SK-N-SH treated with all-trans-retinoic acid at 6 μM for 48 hours (cell line): ENCODE measurements at regions not wholly inside any gene's neighbourhood (a gene's known extent, or its start where the extent isn't known, plus 50 kb on each side); places are given as distances from the start of the nearest gene placed in this dataset.

Source experiments
- ATAC-seq: fragments of 200-7000 bp; cut with Tn5 transposase; 3 replicates; pipeline ENCODE4 v1.9.1; 2020; ENCODE audit warnings: mild to moderate bottlenecking, moderate library complexity
- ARNTL ChIP-seq: fragments of 450-650 bp; formaldehyde crosslinking; IDR thresholded peaks from 2 replicates; pipeline ENCODE4 v1.5.0; 2020; ENCODE audit warnings: low read depth, mild to moderate bottlenecking, moderate library complexity, borderline replicate concordance
- BACH2 ChIP-seq: fragments of 250-450 bp; sonication (Bioruptor Pico); IDR thresholded peaks from 2 replicates; pipeline ENCODE4 v1.9.0; 2021; ENCODE audit warnings: mild to moderate bottlenecking, borderline replicate concordance
- CSDC2 ChIP-seq: fragments of 250-450 bp; sonication (Bioruptor Pico); IDR thresholded peaks from 2 replicates; pipeline ENCODE4 v1.5.0; 2020; ENCODE audit warnings: mild to moderate bottlenecking, moderate library complexity
- ESRRG ChIP-seq: fragments of 250-450 bp; sonication (Bioruptor Pico); IDR thresholded peaks from 2 replicates; pipeline ENCODE4 v1.6.1; 2021; ENCODE audit warnings: mild to moderate bottlenecking
- GLIS3 ChIP-seq: fragments of 250-450 bp; sonication (Bioruptor Pico); IDR thresholded peaks from 2 replicates; pipeline ENCODE4 v1.5.0; 2020; ENCODE audit warnings: mild to moderate bottlenecking, moderate library complexity
- OSR1 ChIP-seq: fragments of 250-450 bp; sonication (Bioruptor Pico); IDR thresholded peaks from 2 replicates; pipeline ENCODE4 v1.8.0; 2022; ENCODE audit warnings: moderate library complexity, mild to moderate bottlenecking, inconsistent platforms
- PPARA ChIP-seq: fragments of 250-450 bp; sonication (Bioruptor Pico); IDR thresholded peaks from 2 replicates; pipeline ENCODE4 v1.5.0; 2020; ENCODE audit warnings: mild to moderate bottlenecking, borderline replicate concordance
- RARB ChIP-seq: fragments of 250-450 bp; sonication (Bioruptor Pico); IDR thresholded peaks from 2 replicates; pipeline ENCODE4 v1.8.0; 2021; ENCODE audit warnings: mild to moderate bottlenecking, moderate library complexity
- SNAI2 ChIP-seq: fragments of 250-450 bp; sonication (Bioruptor Pico); IDR thresholded peaks from 2 replicates; pipeline ENCODE4 v1.5.0; 2020; ENCODE audit warnings: mild to moderate bottlenecking, moderate library complexity
- TCF4 ChIP-seq: fragments of 250-450 bp; sonication (Bioruptor Pico); IDR thresholded peaks from 2 replicates; pipeline ENCODE4 v1.8.0; 2021; ENCODE audit warnings: mild to moderate bottlenecking, moderate library complexity, borderline replicate concordance
- TOX ChIP-seq: fragments of 250-450 bp; sonication (Bioruptor Pico); IDR thresholded peaks from 2 replicates; pipeline ENCODE4 v1.8.0; 2021; ENCODE audit warnings: mild to moderate bottlenecking, moderate library complexity, borderline replicate concordance
- ZC3H10 ChIP-seq: fragments of 250-450 bp; sonication (Bioruptor Pico); IDR thresholded peaks from 2 replicates; pipeline ENCODE4 v1.5.1; 2021; ENCODE audit warnings: mild to moderate bottlenecking, moderate library complexity
- ZFP3 ChIP-seq: fragments of 250-450 bp; sonication (Bioruptor Pico); IDR thresholded peaks from 2 replicates; pipeline ENCODE4 v1.5.0; 2020; ENCODE audit warnings: mild to moderate bottlenecking, moderate library complexity
- ZNF565 ChIP-seq: fragments of 450-650 bp; formaldehyde crosslinking; conservative IDR thresholded peaks from 2 replicates; pipeline ENCODE4 v1.5.0; 2020; ENCODE audit warnings: low read depth, mild to moderate bottlenecking, moderate library complexity
- ZNF70 ChIP-seq: fragments of 450-650 bp; formaldehyde crosslinking; IDR thresholded peaks from 2 replicates; pipeline ENCODE4 v1.5.0; 2020; ENCODE audit warnings: mild to moderate bottlenecking, moderate library complexity
- TF ChIP-seq, protein P1 (sequence below): fragments of 250-450 bp; sonication (Bioruptor Pico); IDR thresholded peaks from 2 replicates; pipeline ENCODE4 v1.8.0; 2020; ENCODE audit warnings: mild to moderate bottlenecking, moderate library complexity, borderline replicate concordance
- TF ChIP-seq, protein P2 (sequence below): fragments of 250-450 bp; sonication (Bioruptor Pico); IDR thresholded peaks from 2 replicates; pipeline ENCODE4 v1.5.0; 2020; ENCODE audit warnings: mild to moderate bottlenecking, moderate library complexity
- TF ChIP-seq, protein P3 (sequence below): fragments of 250-450 bp; sonication (Bioruptor Pico); IDR thresholded peaks from 2 replicates; pipeline ENCODE4 v1.8.0; 2021; ENCODE audit warnings: low read depth, mild to moderate bottlenecking, moderate library complexity, borderline replicate concordance
- TF ChIP-seq, protein P4 (sequence below): fragments of 250-450 bp; sonication (Bioruptor Pico); IDR thresholded peaks from 2 replicates; pipeline ENCODE4 v1.5.1; 2020; ENCODE audit warnings: low read depth, mild to moderate bottlenecking, moderate library complexity
- TF ChIP-seq, protein P5 (sequence below): fragments of 250-450 bp; sonication (Bioruptor Pico); IDR thresholded peaks from 2 replicates; pipeline ENCODE4 v1.5.1; 2021; ENCODE audit warnings: mild to moderate bottlenecking, moderate library complexity

DNA sequence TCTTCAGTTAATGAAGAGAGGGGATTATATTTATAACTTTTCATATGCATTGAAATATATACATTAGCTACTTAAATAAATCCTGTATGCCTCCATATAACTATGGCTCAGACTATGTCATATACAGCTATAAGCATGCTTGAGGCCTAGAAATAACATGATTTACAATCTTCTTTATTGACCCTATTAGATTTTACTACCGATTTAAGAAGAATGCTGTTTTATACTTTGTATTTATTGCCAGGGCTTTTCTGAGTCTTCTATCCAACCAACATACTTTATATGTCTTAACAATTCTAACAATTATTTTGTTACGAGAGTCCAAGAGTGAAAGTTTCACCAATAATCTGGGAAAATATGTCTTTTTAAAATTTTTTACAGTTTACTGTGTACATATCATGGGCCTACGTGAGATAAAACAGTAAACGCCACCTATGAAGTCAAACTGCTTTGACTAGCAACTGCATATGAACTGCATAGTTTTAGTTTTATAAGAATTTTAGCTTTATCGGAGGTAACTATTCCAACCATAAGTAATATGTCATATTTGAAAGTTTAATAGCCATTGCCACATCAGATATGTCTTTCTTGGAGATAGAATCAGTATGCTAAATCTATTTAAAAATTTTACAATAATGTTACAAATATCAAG lies 861.0 kb downstream of the USP25 start (continued):
- TF ChIP-seq, protein P1, sequence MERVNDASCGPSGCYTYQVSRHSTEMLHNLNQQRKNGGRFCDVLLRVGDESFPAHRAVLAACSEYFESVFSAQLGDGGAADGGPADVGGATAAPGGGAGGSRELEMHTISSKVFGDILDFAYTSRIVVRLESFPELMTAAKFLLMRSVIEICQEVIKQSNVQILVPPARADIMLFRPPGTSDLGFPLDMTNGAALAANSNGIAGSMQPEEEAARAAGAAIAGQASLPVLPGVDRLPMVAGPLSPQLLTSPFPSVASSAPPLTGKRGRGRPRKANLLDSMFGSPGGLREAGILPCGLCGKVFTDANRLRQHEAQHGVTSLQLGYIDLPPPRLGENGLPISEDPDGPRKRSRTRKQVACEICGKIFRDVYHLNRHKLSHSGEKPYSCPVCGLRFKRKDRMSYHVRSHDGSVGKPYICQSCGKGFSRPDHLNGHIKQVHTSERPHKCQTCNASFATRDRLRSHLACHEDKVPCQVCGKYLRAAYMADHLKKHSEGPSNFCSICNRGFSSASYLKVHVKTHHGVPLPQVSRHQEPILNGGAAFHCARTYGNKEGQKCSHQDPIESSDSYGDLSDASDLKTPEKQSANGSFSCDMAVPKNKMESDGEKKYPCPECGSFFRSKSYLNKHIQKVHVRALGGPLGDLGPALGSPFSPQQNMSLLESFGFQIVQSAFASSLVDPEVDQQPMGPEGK = no peak
- TF ChIP-seq TCF4 (CRISPR knock-in tag) = no peak
- TF ChIP-seq ARNTL (CRISPR knock-in tag) = no peak
- TF ChIP-seq, protein P2, sequence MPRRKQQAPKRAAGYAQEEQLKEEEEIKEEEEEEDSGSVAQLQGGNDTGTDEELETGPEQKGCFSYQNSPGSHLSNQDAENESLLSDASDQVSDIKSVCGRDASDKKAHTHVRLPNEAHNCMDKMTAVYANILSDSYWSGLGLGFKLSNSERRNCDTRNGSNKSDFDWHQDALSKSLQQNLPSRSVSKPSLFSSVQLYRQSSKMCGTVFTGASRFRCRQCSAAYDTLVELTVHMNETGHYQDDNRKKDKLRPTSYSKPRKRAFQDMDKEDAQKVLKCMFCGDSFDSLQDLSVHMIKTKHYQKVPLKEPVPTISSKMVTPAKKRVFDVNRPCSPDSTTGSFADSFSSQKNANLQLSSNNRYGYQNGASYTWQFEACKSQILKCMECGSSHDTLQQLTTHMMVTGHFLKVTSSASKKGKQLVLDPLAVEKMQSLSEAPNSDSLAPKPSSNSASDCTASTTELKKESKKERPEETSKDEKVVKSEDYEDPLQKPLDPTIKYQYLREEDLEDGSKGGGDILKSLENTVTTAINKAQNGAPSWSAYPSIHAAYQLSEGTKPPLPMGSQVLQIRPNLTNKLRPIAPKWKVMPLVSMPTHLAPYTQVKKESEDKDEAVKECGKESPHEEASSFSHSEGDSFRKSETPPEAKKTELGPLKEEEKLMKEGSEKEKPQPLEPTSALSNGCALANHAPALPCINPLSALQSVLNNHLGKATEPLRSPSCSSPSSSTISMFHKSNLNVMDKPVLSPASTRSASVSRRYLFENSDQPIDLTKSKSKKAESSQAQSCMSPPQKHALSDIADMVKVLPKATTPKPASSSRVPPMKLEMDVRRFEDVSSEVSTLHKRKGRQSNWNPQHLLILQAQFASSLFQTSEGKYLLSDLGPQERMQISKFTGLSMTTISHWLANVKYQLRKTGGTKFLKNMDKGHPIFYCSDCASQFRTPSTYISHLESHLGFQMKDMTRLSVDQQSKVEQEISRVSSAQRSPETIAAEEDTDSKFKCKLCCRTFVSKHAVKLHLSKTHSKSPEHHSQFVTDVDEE (CRISPR knock-in tag) = no peak
- no peak for TF ChIP-seq CSDC2

DNA sequence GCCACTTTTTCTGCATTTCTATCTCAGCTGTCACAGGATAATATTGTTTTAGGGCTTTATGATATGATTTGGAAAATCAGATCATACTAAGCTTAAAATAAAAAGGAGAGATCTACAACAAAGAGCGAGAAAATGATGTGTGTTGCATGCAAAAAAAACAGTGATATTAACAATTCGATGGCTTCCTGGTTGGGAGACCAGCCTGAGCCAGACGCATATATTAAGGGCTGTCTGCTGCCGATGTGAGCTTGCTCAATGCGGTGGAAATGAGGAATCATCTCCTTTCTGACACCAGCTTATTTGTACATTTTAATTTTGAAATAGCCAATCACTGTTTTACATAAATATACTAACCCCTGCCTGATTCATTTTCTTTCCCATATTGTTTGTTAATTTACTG lies 862.6 kb downstream of the USP25 start:
- no peak for ATAC-seq
- TF ChIP-seq RARB (CRISPR knock-in tag) (no peak), OSR1 (CRISPR knock-in tag) (no peak), TCF4 (CRISPR knock-in tag) (no peak), SNAI2 (no peak), TOX (CRISPR knock-in tag) (no peak), GLIS3 (CRISPR knock-in tag) (no peak), ARNTL (CRISPR knock-in tag) (no peak)
- TF ChIP-seq, protein P3, sequence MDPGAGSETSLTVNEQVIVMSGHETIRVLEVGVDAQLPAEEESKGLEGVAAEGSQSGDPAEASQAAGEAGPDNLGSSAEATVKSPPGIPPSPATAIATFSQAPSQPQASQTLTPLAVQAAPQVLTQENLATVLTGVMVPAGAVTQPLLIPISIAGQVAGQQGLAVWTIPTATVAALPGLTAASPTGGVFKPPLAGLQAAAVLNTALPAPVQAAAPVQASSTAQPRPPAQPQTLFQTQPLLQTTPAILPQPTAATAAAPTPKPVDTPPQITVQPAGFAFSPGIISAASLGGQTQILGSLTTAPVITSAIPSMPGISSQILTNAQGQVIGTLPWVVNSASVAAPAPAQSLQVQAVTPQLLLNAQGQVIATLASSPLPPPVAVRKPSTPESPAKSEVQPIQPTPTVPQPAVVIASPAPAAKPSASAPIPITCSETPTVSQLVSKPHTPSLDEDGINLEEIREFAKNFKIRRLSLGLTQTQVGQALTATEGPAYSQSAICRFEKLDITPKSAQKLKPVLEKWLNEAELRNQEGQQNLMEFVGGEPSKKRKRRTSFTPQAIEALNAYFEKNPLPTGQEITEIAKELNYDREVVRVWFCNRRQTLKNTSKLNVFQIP (CRISPR knock-in tag) = no peak
- TF ChIP-seq, protein P4, sequence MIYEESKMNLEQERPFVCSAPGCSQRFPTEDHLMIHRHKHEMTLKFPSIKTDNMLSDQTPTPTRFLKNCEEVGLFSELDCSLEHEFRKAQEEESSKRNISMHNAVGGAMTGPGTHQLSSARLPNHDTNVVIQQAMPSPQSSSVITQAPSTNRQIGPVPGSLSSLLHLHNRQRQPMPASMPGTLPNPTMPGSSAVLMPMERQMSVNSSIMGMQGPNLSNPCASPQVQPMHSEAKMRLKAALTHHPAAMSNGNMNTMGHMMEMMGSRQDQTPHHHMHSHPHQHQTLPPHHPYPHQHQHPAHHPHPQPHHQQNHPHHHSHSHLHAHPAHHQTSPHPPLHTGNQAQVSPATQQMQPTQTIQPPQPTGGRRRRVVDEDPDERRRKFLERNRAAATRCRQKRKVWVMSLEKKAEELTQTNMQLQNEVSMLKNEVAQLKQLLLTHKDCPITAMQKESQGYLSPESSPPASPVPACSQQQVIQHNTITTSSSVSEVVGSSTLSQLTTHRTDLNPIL (CRISPR knock-in tag) = no peak

DNA sequence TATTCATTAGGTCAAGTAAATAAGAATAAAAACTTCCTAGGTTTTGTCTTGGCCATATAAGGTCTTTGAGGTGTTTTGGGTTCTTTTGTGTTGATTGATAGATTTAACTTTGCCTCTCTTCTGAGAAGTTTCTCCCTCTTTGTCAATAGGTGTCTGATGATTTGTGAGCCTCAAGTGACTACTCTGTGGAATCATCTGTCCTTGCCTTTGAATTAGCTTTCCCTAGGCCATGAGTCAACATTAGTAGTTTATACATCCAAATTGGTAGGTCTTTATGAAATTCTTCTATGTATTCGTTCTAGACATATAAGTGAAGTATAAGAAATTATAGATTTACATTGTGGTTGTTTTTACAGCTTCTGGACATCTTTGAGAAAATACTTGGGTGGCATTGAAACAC lies 864.4 kb downstream of the USP25 start:
- no peak for TF ChIP-seq ZNF565 (CRISPR knock-in tag)
- TF ChIP-seq ZC3H10 (CRISPR knock-in tag) = no peak
- no peak for TF ChIP-seq BACH2 (CRISPR knock-in tag)
- no peak for TF ChIP-seq OSR1 (CRISPR knock-in tag)
- TF ChIP-seq CSDC2 = no peak
- TF ChIP-seq, protein P3 (CRISPR knock-in tag) = no peak
- no peak for TF ChIP-seq PPARA
- TF ChIP-seq ARNTL (CRISPR knock-in tag) = no peak
- TF ChIP-seq ZNF70 (CRISPR knock-in tag) = no peak
- no peak for TF ChIP-seq ESRRG
- TF ChIP-seq ZFP3 (CRISPR knock-in tag) = no peak
- TF ChIP-seq, protein P1 = no peak
- TF ChIP-seq, protein P5, sequence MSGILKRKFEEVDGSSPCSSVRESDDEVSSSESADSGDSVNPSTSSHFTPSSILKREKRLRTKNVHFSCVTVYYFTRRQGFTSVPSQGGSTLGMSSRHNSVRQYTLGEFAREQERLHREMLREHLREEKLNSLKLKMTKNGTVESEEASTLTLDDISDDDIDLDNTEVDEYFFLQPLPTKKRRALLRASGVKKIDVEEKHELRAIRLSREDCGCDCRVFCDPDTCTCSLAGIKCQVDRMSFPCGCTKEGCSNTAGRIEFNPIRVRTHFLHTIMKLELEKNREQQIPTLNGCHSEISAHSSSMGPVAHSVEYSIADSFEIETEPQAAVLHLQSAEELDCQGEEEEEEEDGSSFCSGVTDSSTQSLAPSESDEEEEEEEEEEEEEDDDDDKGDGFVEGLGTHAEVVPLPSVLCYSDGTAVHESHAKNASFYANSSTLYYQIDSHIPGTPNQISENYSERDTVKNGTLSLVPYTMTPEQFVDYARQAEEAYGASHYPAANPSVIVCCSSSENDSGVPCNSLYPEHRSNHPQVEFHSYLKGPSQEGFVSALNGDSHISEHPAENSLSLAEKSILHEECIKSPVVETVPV (CRISPR knock-in tag) = no peak
- TF ChIP-seq TOX (CRISPR knock-in tag) = no peak
- ATAC-seq = no peak
